H9 (cell line): ENCODE measurements at regions not wholly inside any gene's neighbourhood (a gene's known extent, or its start where the extent isn't known, plus 50 kb on each side); places are given as distances from the start of the nearest gene placed in this dataset.

Experiments
- DNase-seq: peaks from one replicate; pipeline ENCODE4 v3.0.0-alpha.2; 2017
- H2AFZ ChIP-seq: one replicate; pipeline ENCODE4 v1.6.1; 2013; ENCODE audit warnings: mild to moderate bottlenecking, low read length, control low read depth, moderate library complexity
- H2AK5ac ChIP-seq: 2 replicates; pipeline ENCODE4 v1.6.1; 2013; ENCODE audit warnings: low read length, control low read depth, mixed read lengths; ENCODE audit not compliant: insufficient read length
- H2BK120ac ChIP-seq: one replicate; pipeline ENCODE4 v1.6.1; 2013; ENCODE audit warnings: low read depth, mild to moderate bottlenecking, low read length, control low read depth, inconsistent platforms; ENCODE audit not compliant: poor library complexity, severe bottlenecking
- H2BK12ac ChIP-seq: 2 replicates; pipeline ENCODE4 v1.6.1; 2013; ENCODE audit warnings: low read length, control low read depth, mixed read lengths, low read depth; ENCODE audit not compliant: insufficient read length
- H2BK15ac ChIP-seq: 2 replicates; pipeline ENCODE4 v1.6.1; 2013; ENCODE audit warnings: low read depth, low read length, control low read depth
- H2BK20ac ChIP-seq: one replicate; pipeline ENCODE4 v1.6.1; 2013; ENCODE audit warnings: low read depth, mild to moderate bottlenecking, low read length, control low read depth, inconsistent platforms; ENCODE audit not compliant: poor library complexity, severe bottlenecking
- H2BK5ac ChIP-seq: 2 replicates; pipeline ENCODE4 v1.6.1; 2013; ENCODE audit warnings: low read length, control low read depth, mixed read lengths; ENCODE audit not compliant: insufficient read length
- H3K14ac ChIP-seq: 2 replicates; pipeline ENCODE4 v1.6.1; 2013; ENCODE audit warnings: low read length, control low read depth; ENCODE audit not compliant: insufficient read depth
- H3K18ac ChIP-seq: 2 replicates; pipeline ENCODE4 v1.6.1; 2013; ENCODE audit warnings: low read depth, mild to moderate bottlenecking, mixed read lengths, low read length, control low read depth; ENCODE audit not compliant: insufficient read length
- H3K23ac ChIP-seq: 2 replicates; pipeline ENCODE4 v1.6.1; 2013; ENCODE audit warnings: low read length, control low read depth, mixed read lengths, low read depth; ENCODE audit not compliant: insufficient read length
- H3K23me2 ChIP-seq: 2 replicates; pipeline ENCODE4 v1.6.1; 2013; ENCODE audit warnings: low read depth, mild to moderate bottlenecking, mixed read lengths, low read length, control low read depth; ENCODE audit not compliant: insufficient read length, poor library complexity, severe bottlenecking
- H3K27ac ChIP-seq: 2 replicates; pipeline ENCODE4 v1.5.1; 2013; ENCODE audit warnings: low read length, control low read depth, mixed read lengths, low read depth; ENCODE audit not compliant: insufficient read length
- H3K27me3 ChIP-seq: 2 replicates; pipeline ENCODE4 v1.6.1; 2013; ENCODE audit warnings: low read length, control low read depth, inconsistent platforms; ENCODE audit not compliant: insufficient read depth
- H3K4ac ChIP-seq: 2 replicates; pipeline ENCODE4 v1.6.1; 2013; ENCODE audit warnings: low read depth, mild to moderate bottlenecking, control low read depth, inconsistent platforms, low read length, moderate library complexity
- H3K4me1 ChIP-seq: 2 replicates; pipeline ENCODE4 v1.6.1; 2013; ENCODE audit warnings: low read length, control low read depth, inconsistent platforms; ENCODE audit not compliant: insufficient read depth
- H3K4me2 ChIP-seq: 2 replicates; pipeline ENCODE4 v1.6.1; 2013; ENCODE audit warnings: low read length, control low read depth, mixed read lengths; ENCODE audit not compliant: insufficient read length, insufficient read depth
- H3K56ac ChIP-seq: 2 replicates; pipeline ENCODE4 v1.6.1; 2013; ENCODE audit warnings: low read depth, mild to moderate bottlenecking, mixed read lengths, low read length, control low read depth; ENCODE audit not compliant: insufficient read length
- H3K79me1 ChIP-seq: 2 replicates; pipeline ENCODE4 v1.6.1; 2013; ENCODE audit warnings: low read depth, mild to moderate bottlenecking, moderate library complexity, low read length, control low read depth, inconsistent platforms; ENCODE audit not compliant: insufficient read depth, poor library complexity, severe bottlenecking
- H3K79me2 ChIP-seq: 2 replicates; pipeline ENCODE4 v1.6.1; 2013; ENCODE audit warnings: low read length, control low read depth, inconsistent platforms; ENCODE audit not compliant: insufficient read depth
- H3K9ac ChIP-seq: 2 replicates; pipeline ENCODE4 v1.6.1; 2013; ENCODE audit warnings: low read length, control low read depth, mixed read lengths; ENCODE audit not compliant: insufficient read length; ENCODE audit errors: extremely low read depth
- H3K9me3 ChIP-seq: one replicate; pipeline ENCODE4 v1.6.1; 2013; ENCODE audit warnings: low read depth, low read length, inconsistent platforms; ENCODE audit not compliant: control insufficient read depth
- H3T11ph ChIP-seq: one replicate; pipeline ENCODE4 v1.6.1; 2013; ENCODE audit warnings: mild to moderate bottlenecking, low read length, control low read depth, inconsistent platforms
- H4K20me1 ChIP-seq: one replicate; pipeline ENCODE4 v1.6.1; 2013; ENCODE audit not compliant: control insufficient read depth, insufficient read length, insufficient read depth
- H4K5ac ChIP-seq: 2 replicates; pipeline ENCODE4 v1.6.1; 2013; ENCODE audit warnings: low read depth, mild to moderate bottlenecking, mixed read lengths, low read length, control low read depth; ENCODE audit not compliant: insufficient read length
- H4K8ac ChIP-seq: replicated peaks from 2 replicates; pipeline ENCODE4 v1.6.1; 2013; ENCODE audit warnings: low read length, control low read depth, mixed read lengths, low read depth; ENCODE audit not compliant: insufficient read length
- H4K91ac ChIP-seq: 2 replicates; pipeline ENCODE4 v1.6.1; 2013; ENCODE audit warnings: low read depth, mild to moderate bottlenecking, moderate library complexity, mixed read lengths, low read length, control low read depth; ENCODE audit not compliant: insufficient read length
- H3K27ac Mint-ChIP-seq, 3 experiments: 2 replicates in 2 of 3; 3 replicates in 1 of 3; pipeline ENCODE4 v1.8.0; 2020 to 2021; ENCODE audit warnings: mixed read lengths in 3 of 3, mild to moderate bottlenecking in 1 of 3, moderate library complexity in 1 of 3
- H3K27me3 Mint-ChIP-seq: 2 replicates; pipeline ENCODE4 v1.8.0; 2021; ENCODE audit warnings: low read depth, mild to moderate bottlenecking, moderate library complexity, mixed read lengths
- H3K36me3 Mint-ChIP-seq, 3 experiments: 2 replicates in 2 of 3; 3 replicates in 1 of 3; pipeline ENCODE4 v1.8.0; 2020 to 2021; ENCODE audit warnings: low read depth in 3 of 3, mixed read lengths in 3 of 3; ENCODE audit not compliant: insufficient read depth in 1 of 3
- H3K4me1 Mint-ChIP-seq, 2 experiments: 2 replicates each; pipeline ENCODE4 v1.8.0; 2020; ENCODE audit warnings: mixed read lengths in 2 of 2
- H3K4me3 Mint-ChIP-seq, 2 experiments: 2 replicates in 1 of 2; 3 replicates in 1 of 2; pipeline ENCODE4 v1.8.0; 2020 to 2021; ENCODE audit warnings: mild to moderate bottlenecking in 2 of 2, mixed read lengths in 2 of 2, moderate library complexity in 1 of 2
- H3K9me3 Mint-ChIP-seq, 2 experiments: 2 replicates in 1 of 2; 3 replicates in 1 of 2; pipeline ENCODE4 v1.8.0; 2020; ENCODE audit warnings: mild to moderate bottlenecking in 2 of 2, mixed read lengths in 2 of 2, moderate library complexity in 1 of 2
- CTCF ChIP-seq: fragments of 200-600 bp; sonication (generic); conservative IDR thresholded peaks from 3 replicates; pipeline ENCODE4 v1.8.0; 2021; ENCODE audit warnings: antibody characterized with exemption, mild to moderate bottlenecking
- WGBS: extraction: QIAGEN DNeasy Blood & Tissue Kit; methylation state at CpG from one replicate; pipeline ENCODE4 v1.1.7; 2013; ENCODE audit warnings: missing lambda C conversion rate, low lambda C conversion rate, mixed read lengths; ENCODE audit not compliant: insufficient read length; ENCODE audit errors: extremely low coverage; 5-methylcytosine and 5-hydroxymethylcytosine counted together

DNA sequence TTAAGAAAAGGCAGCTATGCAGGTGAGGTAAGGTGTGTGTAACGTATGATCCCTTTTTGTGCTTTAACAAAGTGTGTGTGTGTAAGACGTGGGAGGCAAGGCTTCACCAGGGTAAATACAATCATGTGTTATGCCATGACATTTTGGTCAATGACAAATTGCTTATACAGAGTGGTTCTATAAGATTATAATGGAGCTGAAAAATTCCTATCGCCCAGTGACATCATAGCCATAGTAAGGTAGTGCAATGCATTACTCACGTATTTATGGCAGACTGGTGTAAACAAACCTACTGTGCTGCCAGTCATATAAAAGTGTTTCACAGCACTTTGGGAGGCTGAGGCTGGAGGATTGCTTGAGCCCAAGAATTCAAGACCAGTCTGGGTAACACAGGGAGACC lies 60.2 kb upstream of the LCTL start:
- Mint-ChIP-seq H3K4me3 (no peak overlapping the region), H3K9me3 (no peaks in the 10 kb centered on the region), H3K27me3 (peaks cover 5% of the 10 kb centered on the region), H3K4me1 (peaks cover 53 to 61% of the 10 kb centered on the region in 2 experiments), H3K36me3 (no peaks in the 10 kb centered on the region; a peak in 1 of 7 replicates), H3K27ac (peak overlapping the region; percentile 3 to 16 (median 10); a peak in 2 of 7 replicates)
- no peak overlapping the region for H3K56ac ChIP-seq
- H2AFZ ChIP-seq, result no peak overlapping the region
- H3K4ac ChIP-seq, result no peak overlapping the region
- H4K20me1 ChIP-seq, result no peaks in the 10 kb centered on the region
- no peak overlapping the region for H3K4me2 ChIP-seq
- no peak for DNase-seq
- H4K91ac ChIP-seq, result no peak overlapping the region
- peaks cover 4% of the 10 kb centered on the region for H3K23me2 ChIP-seq
- H3K27me3 ChIP-seq, result no peaks in the 10 kb centered on the region
- no peak overlapping the region for H3T11ph ChIP-seq
- no peak overlapping the region for H2BK15ac ChIP-seq
- H3K27ac ChIP-seq, result no peak overlapping the region
- TF ChIP-seq CTCF, result no peak
- H4K8ac ChIP-seq, result no peak overlapping the region
- no peaks in the 10 kb centered on the region for H3K79me1 ChIP-seq
- H2BK120ac ChIP-seq, result no peak overlapping the region
- H3K4me1 ChIP-seq, result peaks cover 8% of the 10 kb centered on the region; the same call in 1 of the 2 replicates
- H4K5ac ChIP-seq, result no peak overlapping the region
- no peaks in the 10 kb centered on the region for H3K9me3 ChIP-seq
- no peak overlapping the region for H3K18ac ChIP-seq
- H2BK12ac ChIP-seq, result no peak overlapping the region
- H2BK20ac ChIP-seq, result no peak overlapping the region
- no peak overlapping the region for H2AK5ac ChIP-seq
- no peak overlapping the region for H3K23ac ChIP-seq
- H3K14ac ChIP-seq, result no peak overlapping the region
- no peak overlapping the region for H2BK5ac ChIP-seq
- WGBS, result no CpG with 5 or more reads among the region's 4 CpGs
- H3K9ac ChIP-seq, result no peak overlapping the region
- no peaks in the 10 kb centered on the region for H3K79me2 ChIP-seq
